ENCODE measurements at regions not wholly inside any gene's neighbourhood (a gene's known extent, or its start where the extent isn't known, plus 50 kb on each side); places are given as distances from the start of the nearest gene placed in this dataset.

DNA sequence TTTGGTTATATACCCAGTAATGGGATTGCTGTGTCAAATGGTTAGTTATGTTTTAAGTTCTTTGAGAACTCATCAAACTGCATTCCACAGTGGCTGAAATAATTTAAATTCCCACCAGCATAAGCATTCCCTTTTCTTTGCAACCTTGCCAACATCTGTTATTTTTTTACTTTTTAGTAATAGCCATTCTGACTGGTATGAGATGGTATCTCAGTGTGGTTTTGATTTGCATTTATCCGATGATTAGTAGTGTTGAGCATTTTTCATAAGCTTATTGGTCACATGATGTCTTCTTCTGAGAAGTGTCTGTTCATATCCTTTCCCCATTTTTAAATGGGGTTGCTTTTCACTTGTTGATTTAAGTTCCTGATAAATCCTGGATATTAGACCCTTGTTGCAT is 435.7 kb upstream of the RIOK2 start:
- intact Hi-C loops (cut with DNase I, micrococcal nuclease): no loop called here
- H3K27ac Mint-ChIP-seq: no peak overlapping the region
- peaks cover 3 to 4% of the 10 kb centered on the region in 2 experiments for H3K9me3 ChIP-seq (ENCODE audit: control insufficient read depth in 1 of 2, insufficient read depth in 1 of 2, low read length in 2 of 2)
- no peak overlapping the region for H3K4me3 ChIP-seq (ENCODE audit: low read length)
- DNase-seq: no peak
- ChIA-PET CTCF (no interaction called here), POLR2A (no interaction called here)
- no peaks in the 10 kb centered on the region for H3K27me3 ChIP-seq (ENCODE audit: control insufficient read depth in 1 of 2, insufficient read depth in 2 of 2, low read length in 2 of 2)
- no peak overlapping the region for H3K4me3 Mint-ChIP-seq
- H3K27ac ChIP-seq (ENCODE audit: low read depth in 1 of 2, low read length in 2 of 2): no peak overlapping the region
- no peak for ATAC-seq (ENCODE audit: poor library complexity)
- H3K9me3 Mint-ChIP-seq: peaks cover 6% of the 10 kb centered on the region
- TF ChIP-seq CTCF (IDR thresholded peaks at IDR 0.05): no peak
- H3K27me3 Mint-ChIP-seq: no peaks in the 10 kb centered on the region
- H3K4me1 Mint-ChIP-seq (ENCODE audit: low read depth): no peaks in the 10 kb centered on the region
- no peaks in the 10 kb centered on the region for H3K36me3 ChIP-seq (ENCODE audit: insufficient read depth, low read length)
- no peaks in the 10 kb centered on the region for H3K36me3 Mint-ChIP-seq (ENCODE audit: low read depth)
- no peaks in the 10 kb centered on the region for H3K4me1 ChIP-seq (ENCODE audit: insufficient read depth, low read length)

DNA sequence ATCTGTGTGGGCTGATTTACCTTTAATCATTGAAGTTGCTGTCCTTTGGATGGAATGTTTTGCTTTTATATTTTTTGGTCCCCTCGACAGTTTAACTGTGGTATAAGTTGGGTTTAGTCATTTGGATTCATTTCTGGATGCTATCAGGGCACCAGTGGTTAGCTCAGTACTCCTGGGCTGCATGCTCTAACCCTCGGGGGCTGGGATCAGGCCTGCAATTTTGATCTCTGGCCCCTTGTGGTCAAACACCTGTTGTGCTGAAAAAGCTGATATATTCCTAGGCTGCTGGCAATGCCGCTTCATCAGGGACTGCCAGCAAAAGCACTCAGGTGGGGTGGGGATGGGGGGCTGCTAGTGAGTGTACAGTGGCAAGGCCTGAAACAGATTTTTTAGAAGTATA is 440.4 kb upstream of the RIOK2 start:
- no peak for DNase-seq
- Mint-ChIP-seq H3K4me1 (ENCODE audit: low read depth) (no peaks in the 10 kb centered on the region), H3K36me3 (ENCODE audit: low read depth) (no peaks in the 10 kb centered on the region), H3K27ac (no peak overlapping the region), H3K9me3 (peaks cover 3% of the 10 kb centered on the region), H3K27me3 (no peaks in the 10 kb centered on the region), H3K4me3 (no peak overlapping the region)
- Histone ChIP-seq H3K36me3 (ENCODE audit: insufficient read depth, low read length) (no peaks in the 10 kb centered on the region), H3K9me3 (ENCODE audit: control insufficient read depth in 1 of 2, insufficient read depth in 1 of 2, low read length in 2 of 2) (peaks cover 4 to 8% of the 10 kb centered on the region in 2 experiments), H3K27ac (ENCODE audit: low read depth in 1 of 2, low read length in 2 of 2) (no peak overlapping the region), H3K27me3 (ENCODE audit: control insufficient read depth in 1 of 2, insufficient read depth in 2 of 2, low read length in 2 of 2) (no peaks in the 10 kb centered on the region), H3K4me1 (ENCODE audit: insufficient read depth, low read length) (no peaks in the 10 kb centered on the region), H3K4me3 (ENCODE audit: low read length) (no peak overlapping the region)
- CTCF ChIA-PET: no interaction called here
- intact Hi-C loops (cut with DNase I, micrococcal nuclease): no loop called here
- POLR2A ChIA-PET: no interaction called here
- no peak for ATAC-seq (ENCODE audit: poor library complexity)
- no peak for TF ChIP-seq CTCF (IDR thresholded peaks at IDR 0.05)

- Mint-ChIP-seq H3K4me3 (no peak overlapping the region), H3K9me3 (peaks cover 3% of the 10 kb centered on the region), H3K4me1 (ENCODE audit: low read depth) (no peaks in the 10 kb centered on the region), H3K36me3 (ENCODE audit: low read depth) (no peaks in the 10 kb centered on the region), H3K27ac (no peak overlapping the region), H3K27me3 (no peaks in the 10 kb centered on the region)
- no peaks in the 10 kb centered on the region for H3K4me1 ChIP-seq (ENCODE audit: insufficient read depth, low read length)
- peaks cover 4 to 8% of the 10 kb centered on the region in 2 experiments for H3K9me3 ChIP-seq (ENCODE audit: control insufficient read depth in 1 of 2, insufficient read depth in 1 of 2, low read length in 2 of 2)
- H3K36me3 ChIP-seq (ENCODE audit: insufficient read depth, low read length): no peaks in the 10 kb centered on the region
- CTCF ChIA-PET: no interaction called here
- intact Hi-C loops (cut with DNase I, micrococcal nuclease): no loop called here
- no peak for ATAC-seq (ENCODE audit: poor library complexity)
- no peak overlapping the region for H3K27ac ChIP-seq (ENCODE audit: low read depth in 1 of 2, low read length in 2 of 2)
- no peak overlapping the region for H3K4me3 ChIP-seq (ENCODE audit: low read length)
- POLR2A ChIA-PET: no interaction called here
- TF ChIP-seq CTCF (IDR thresholded peaks at IDR 0.05): no peak
- H3K27me3 ChIP-seq (ENCODE audit: control insufficient read depth in 1 of 2, insufficient read depth in 2 of 2, low read length in 2 of 2): no peaks in the 10 kb centered on the region
- no peak for DNase-seq
Measured at GRCh38 chr5:97624886-97625285, 441.8 kb upstream of the RIOK2 start.
